Prostate gland (tissue), 2 donors: ENCODE measurements at regions not wholly inside any gene's neighbourhood (a gene's known extent, or its start where the extent isn't known, plus 50 kb on each side); places are given as distances from the start of the nearest gene placed in this dataset.
"Not testable (repeated sequence)": the region's sequence is repeated elsewhere in the genome, so short reads cannot be mapped to it uniquely, and the experiment has no call there.

ENCODE experiments used
- DNase-seq: peaks from one replicate; pipeline ENCODE4 v3.0.0-alpha.2; 2019; ENCODE audit warnings: low spot score
- H3K27ac ChIP-seq, 2 donors: fragments of 200-600 bp; sonication (generic); 2 replicates each; pipeline ENCODE4 v1.5.1; 2017 to 2019
- H3K27me3 ChIP-seq: fragments of 200-600 bp; sonication (generic); replicated peaks from 2 replicates; pipeline ENCODE4 v1.5.1; 2019; ENCODE audit not compliant: insufficient read depth
- H3K36me3 ChIP-seq, 2 donors: fragments of 200-600 bp; sonication (generic); 1 replicate in 1 of 2; 2 replicates in 1 of 2; pipeline versions ENCODE4 v1.5.1 to v1.8.1; 2017 to 2019
- H3K4me1 ChIP-seq: fragments of 200-600 bp; sonication (generic); replicated peaks from 2 replicates; pipeline ENCODE4 v1.5.1; 2019
- H3K4me3 ChIP-seq, 2 donors: fragments of 200-600 bp; sonication (generic); 2 replicates each; pipeline ENCODE4 v1.5.1; 2017 to 2019
- H3K9me3 ChIP-seq: fragments of 200-600 bp; sonication (generic); 2 replicates; pipeline ENCODE4 v1.5.1; 2017
- CTCF ChIP-seq, 4 experiments: fragments of 200-600 bp in 2 of 4; fragments of 450-650 bp in 2 of 4; sonication (generic) in 2 of 4; IDR thresholded peaks; 1 replicate in 3 of 4; 2 replicates in 1 of 4; pipeline ENCODE4 v1.5.1; 2016 to 2019; ENCODE audit warnings: antibody characterized with exemption in 4 of 4, mild to moderate bottlenecking in 2 of 4, moderate library complexity in 2 of 4
- POLR2A ChIP-seq: fragments of 450-650 bp; IDR thresholded peaks from one replicate; pipeline ENCODE4 v1.6.1; 2016; ENCODE audit warnings: antibody characterized with exemption, mild to moderate bottlenecking
- POLR2AphosphoS5 ChIP-seq: sonication (generic); formaldehyde crosslinking; IDR thresholded peaks from one replicate; pipeline ENCODE4 v1.6.1; 2017; ENCODE audit warnings: antibody characterized with exemption
- WGBS: methylation state at CpG from one replicate; pipeline ENCODE4 v1.1.5; 2018; 5-methylcytosine and 5-hydroxymethylcytosine counted together
- intact Hi-C: fragments of 100-400 bp; cut with DNase I; formaldehyde crosslinking; loops from one replicate; pipeline ENCODE4 v1.14.2; 2022

DNA sequence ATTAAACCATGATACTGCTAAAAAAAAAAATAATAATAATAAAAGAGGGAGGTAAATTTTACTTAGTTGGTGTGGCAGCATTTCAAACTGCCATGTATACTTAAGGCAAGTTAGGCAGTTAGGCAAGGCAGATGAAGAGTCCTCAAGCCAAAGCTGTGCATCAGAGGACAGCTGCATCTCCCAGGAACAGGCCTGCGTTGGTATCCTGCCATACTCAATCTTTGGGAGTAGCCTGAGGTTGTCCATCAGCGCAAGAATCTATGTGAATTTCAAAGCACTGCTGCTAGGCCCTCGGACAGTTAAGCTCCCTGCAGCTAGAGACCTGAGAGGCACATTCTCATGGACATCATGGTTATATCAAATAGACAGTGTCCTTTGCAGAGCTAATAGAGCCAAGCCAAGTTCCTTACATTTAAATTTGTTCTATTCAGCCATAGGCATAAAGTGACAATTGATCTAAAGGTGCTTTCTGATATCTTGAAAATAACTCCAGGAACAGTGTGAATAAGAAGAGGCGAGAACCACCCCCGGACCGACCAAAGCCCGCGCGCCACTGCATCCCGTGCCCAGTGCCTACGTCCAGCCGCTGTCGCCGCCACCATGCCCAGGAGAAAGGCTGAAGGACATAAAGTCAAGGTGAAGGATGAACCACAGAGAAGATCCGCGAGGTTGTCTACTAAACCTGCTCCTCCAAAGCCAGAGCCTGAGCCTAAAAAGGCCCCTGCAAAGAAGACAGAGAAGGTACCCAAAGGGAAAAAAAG lies 310.6 kb downstream of the SEMA3D start:
- H3K9me3 ChIP-seq, result no peaks in the 10 kb centered on the region
- TF ChIP-seq POLR2A (no peak), POLR2AphosphoS5 (no peak), CTCF (IDR thresholded peaks at IDR 0.05) (no peak)
- no peak for DNase-seq
- no peaks in the 10 kb centered on the region for H3K4me1 ChIP-seq
- intact Hi-C loops, result no loop called here
- no peaks in the 10 kb centered on the region for H3K27me3 ChIP-seq
- no peak overlapping the region for H3K4me3 ChIP-seq
- no peak overlapping the region for H3K27ac ChIP-seq
- 96% methylated on average over 16 of the region's 16 CpGs for WGBS
- no peaks in the 10 kb centered on the region for H3K36me3 ChIP-seq

- intact Hi-C loops, result no loop called here
- H3K4me3 ChIP-seq, result no peak overlapping the region
- H3K27me3 ChIP-seq, result no peaks in the 10 kb centered on the region
- DNase-seq, result no peak
- TF ChIP-seq CTCF (IDR thresholded peaks at IDR 0.05), result no peak
- TF ChIP-seq POLR2A, result no peak
- 88% methylated on average over 1 of the region's 1 CpG for WGBS
- no peaks in the 10 kb centered on the region for H3K36me3 ChIP-seq
- H3K4me1 ChIP-seq, result no peaks in the 10 kb centered on the region
- H3K27ac ChIP-seq, result no peak overlapping the region
- H3K9me3 ChIP-seq, result no peaks in the 10 kb centered on the region
Observed at GRCh38 chr7:84865560-84865959, 321.3 kb downstream of the SEMA3D start.

DNA sequence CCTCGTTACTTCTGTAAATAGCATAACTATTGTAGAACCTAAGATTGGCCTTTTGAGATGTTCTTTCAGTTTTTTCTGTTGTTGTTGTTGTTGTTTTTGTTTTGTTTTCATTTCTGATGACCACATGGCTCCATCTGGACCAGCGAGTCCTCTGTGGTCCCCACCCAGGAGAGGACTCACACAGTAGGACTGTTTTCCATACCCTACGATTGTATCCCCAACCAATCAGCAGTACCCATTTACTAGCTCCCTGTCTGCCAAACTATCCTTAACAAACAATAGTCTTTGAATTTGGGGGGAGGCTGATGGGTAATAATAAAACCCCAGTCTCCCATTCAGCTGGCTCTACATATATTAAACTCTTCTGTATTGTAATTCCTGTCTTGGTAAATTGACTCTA lies 329.5 kb downstream of the SEMA3D start:
- no peak for TF ChIP-seq POLR2AphosphoS5
- TF ChIP-seq POLR2A, result no peak
- no peak for TF ChIP-seq CTCF (IDR thresholded peaks at IDR 0.05)
- Histone ChIP-seq H3K27me3 (no peaks in the 10 kb centered on the region), H3K4me3 (no peak overlapping the region), H3K4me1 (no peaks in the 10 kb centered on the region), H3K9me3 (no peaks in the 10 kb centered on the region), H3K27ac (no peak overlapping the region), H3K36me3 (no peaks in the 10 kb centered on the region)
- intact Hi-C loops, result no loop called here
- DNase-seq, result no peak
- WGBS, result 97% methylated on average over 3 of the region's 3 CpGs

GRCh38 chr7:84855758-84856157 lies 331.1 kb downstream of the SEMA3D start:
- no peaks in the 10 kb centered on the region for H3K4me1 ChIP-seq
- no peak overlapping the region for H3K4me3 ChIP-seq
- TF ChIP-seq POLR2AphosphoS5, result no peak
- no peak for TF ChIP-seq CTCF (IDR thresholded peaks at IDR 0.05)
- TF ChIP-seq POLR2A, result no peak
- intact Hi-C loops, result no loop called here
- H3K36me3 ChIP-seq, result no peaks in the 10 kb centered on the region
- no peaks in the 10 kb centered on the region for H3K9me3 ChIP-seq
- no peak for DNase-seq
- H3K27me3 ChIP-seq, result no peaks in the 10 kb centered on the region
- no peak overlapping the region for H3K27ac ChIP-seq

- DNase-seq, intact Hi-C loops, H3K9me3 ChIP-seq, H3K4me3 ChIP-seq, H3K27me3 ChIP-seq, H3K27ac ChIP-seq, H3K4me1 ChIP-seq, H3K36me3 ChIP-seq: not testable (repeated sequence)
Observed at GRCh38 chr7:84848974-84849372, 337.9 kb downstream of the SEMA3D start.
